ENCODE measurements at regions not wholly inside any gene's neighbourhood (a gene's known extent, or its start where the extent isn't known, plus 50 kb on each side); places are given as distances from the start of the nearest gene placed in this dataset.

GRCh38 chr20:51106011-51106410 is 83.1 kb upstream of the KCNG1 start:
- ChIA-PET CTCF (ENCODE audit: low intra/inter-chr PET ratio) (no interaction called here), POLR2A (no interaction called here)
- intact Hi-C loops (cut with micrococcal nuclease) (no loop called here), in situ Hi-C loops (cut with MboI) (no loop called here)
- no TSS peak for BruUV-seq (replicated peaks)
- no peaks in the 10 kb centered on the region for H3K4me1 ChIP-seq (replicated peaks in 1 of 2; ENCODE audit: control insufficient read depth in 2 of 2, insufficient read depth in 2 of 2, low read length in 2 of 2)
- no peak for ATAC-seq
- H3K27ac ChIP-seq (ENCODE audit: extremely low read depth, low read depth, low read length) = no peak overlapping the region
- no peak for FAIRE-seq
- no peaks in the 10 kb centered on the region for H3K9me1 ChIP-seq (ENCODE audit: control insufficient read depth, insufficient read depth, low read length)
- no peak overlapping the region for H2AFZ ChIP-seq (ENCODE audit: low read depth, low read length)
- no peak overlapping the region for H3K4me2 ChIP-seq (ENCODE audit: insufficient read depth, low read length)
- H3K36me3 ChIP-seq (ENCODE audit: control insufficient read depth, insufficient read depth, low read length) = no peaks in the 10 kb centered on the region
- no peaks in the 10 kb centered on the region for H3K9me3 ChIP-seq (replicated peaks; ENCODE audit: control insufficient read depth, insufficient read depth, low read depth, low read length)
- 4% methylated on average over 3 of the region's 3 CpGs for WGBS (ENCODE audit: insufficient coverage, low coverage, missing lambda C conversion rate)
- peaks cover 13 to 34% of the 10 kb centered on the region in 2 experiments for H3K27me3 ChIP-seq (ENCODE audit: control insufficient read depth in 2 of 2, insufficient read depth in 2 of 2, low read length in 2 of 2)
- H3K4me3 ChIP-seq = no peak overlapping the region
- H3K79me2 ChIP-seq (ENCODE audit: control insufficient read depth, insufficient read depth, low read length) = no peaks in the 10 kb centered on the region
- H3K9ac ChIP-seq (ENCODE audit: insufficient read depth in 1 of 2, low read depth in 2 of 2, low read length in 2 of 2) = no peak overlapping the region
- TF ChIP-seq MBD2 (IDR thresholded peaks at IDR 0.05; ENCODE audit: borderline replicate concordance, low read depth) = no peak
- TF ChIP-seq RHOXF2B (CRISPR knock-in tag; conservative IDR thresholded peaks at IDR 0.05) = no peak
- no peak for TF ChIP-seq BDP1 (IDR thresholded peaks at IDR 0.05; ENCODE audit: insufficient read depth, insufficient read length)
- TF ChIP-seq, protein P1, sequence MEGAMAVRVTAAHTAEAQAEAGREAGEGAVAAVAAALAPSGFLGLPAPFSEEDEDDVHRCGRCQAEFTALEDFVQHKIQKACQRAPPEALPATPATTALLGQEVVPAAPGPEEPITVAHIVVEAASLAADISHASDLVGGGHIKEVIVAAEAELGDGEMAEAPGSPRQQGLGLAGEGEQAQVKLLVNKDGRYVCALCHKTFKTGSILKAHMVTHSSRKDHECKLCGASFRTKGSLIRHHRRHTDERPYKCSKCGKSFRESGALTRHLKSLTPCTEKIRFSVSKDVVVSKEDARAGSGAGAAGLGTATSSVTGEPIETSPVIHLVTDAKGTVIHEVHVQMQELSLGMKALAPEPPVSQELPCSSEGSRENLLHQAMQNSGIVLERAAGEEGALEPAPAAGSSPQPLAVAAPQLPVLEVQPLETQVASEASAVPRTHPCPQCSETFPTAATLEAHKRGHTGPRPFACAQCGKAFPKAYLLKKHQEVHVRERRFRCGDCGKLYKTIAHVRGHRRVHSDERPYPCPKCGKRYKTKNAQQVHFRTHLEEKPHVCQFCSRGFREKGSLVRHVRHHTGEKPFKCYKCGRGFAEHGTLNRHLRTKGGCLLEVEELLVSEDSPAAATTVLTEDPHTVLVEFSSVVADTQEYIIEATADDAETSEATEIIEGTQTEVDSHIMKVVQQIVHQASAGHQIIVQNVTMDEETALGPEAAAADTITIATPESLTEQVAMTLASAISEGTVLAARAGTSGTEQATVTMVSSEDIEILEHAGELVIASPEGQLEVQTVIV (CRISPR knock-in tag; IDR thresholded peaks at IDR 0.05; ENCODE audit: borderline replicate concordance) = no peak
- no peak for TF ChIP-seq ZNF23 (CRISPR knock-in tag; IDR thresholded peaks at IDR 0.05)
- TF ChIP-seq, protein P2, sequence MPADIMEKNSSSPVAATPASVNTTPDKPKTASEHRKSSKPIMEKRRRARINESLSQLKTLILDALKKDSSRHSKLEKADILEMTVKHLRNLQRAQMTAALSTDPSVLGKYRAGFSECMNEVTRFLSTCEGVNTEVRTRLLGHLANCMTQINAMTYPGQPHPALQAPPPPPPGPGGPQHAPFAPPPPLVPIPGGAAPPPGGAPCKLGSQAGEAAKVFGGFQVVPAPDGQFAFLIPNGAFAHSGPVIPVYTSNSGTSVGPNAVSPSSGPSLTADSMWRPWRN (IDR thresholded peaks at IDR 0.05; ENCODE audit: low read depth) = no peak
- TF ChIP-seq, protein P3, sequence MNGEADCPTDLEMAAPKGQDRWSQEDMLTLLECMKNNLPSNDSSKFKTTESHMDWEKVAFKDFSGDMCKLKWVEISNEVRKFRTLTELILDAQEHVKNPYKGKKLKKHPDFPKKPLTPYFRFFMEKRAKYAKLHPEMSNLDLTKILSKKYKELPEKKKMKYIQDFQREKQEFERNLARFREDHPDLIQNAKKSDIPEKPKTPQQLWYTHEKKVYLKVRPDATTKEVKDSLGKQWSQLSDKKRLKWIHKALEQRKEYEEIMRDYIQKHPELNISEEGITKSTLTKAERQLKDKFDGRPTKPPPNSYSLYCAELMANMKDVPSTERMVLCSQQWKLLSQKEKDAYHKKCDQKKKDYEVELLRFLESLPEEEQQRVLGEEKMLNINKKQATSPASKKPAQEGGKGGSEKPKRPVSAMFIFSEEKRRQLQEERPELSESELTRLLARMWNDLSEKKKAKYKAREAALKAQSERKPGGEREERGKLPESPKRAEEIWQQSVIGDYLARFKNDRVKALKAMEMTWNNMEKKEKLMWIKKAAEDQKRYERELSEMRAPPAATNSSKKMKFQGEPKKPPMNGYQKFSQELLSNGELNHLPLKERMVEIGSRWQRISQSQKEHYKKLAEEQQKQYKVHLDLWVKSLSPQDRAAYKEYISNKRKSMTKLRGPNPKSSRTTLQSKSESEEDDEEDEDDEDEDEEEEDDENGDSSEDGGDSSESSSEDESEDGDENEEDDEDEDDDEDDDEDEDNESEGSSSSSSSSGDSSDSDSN (IDR thresholded peaks at IDR 0.05; ENCODE audit: borderline replicate concordance in 1 of 2, low read depth in 2 of 2, low read length in 2 of 2) = no peak
- no peak for TF ChIP-seq PCBP2 (IDR thresholded peaks at IDR 0.05; ENCODE audit: low read depth, low read length, poor library complexity, severe bottlenecking)
- TF ChIP-seq, protein P4, sequence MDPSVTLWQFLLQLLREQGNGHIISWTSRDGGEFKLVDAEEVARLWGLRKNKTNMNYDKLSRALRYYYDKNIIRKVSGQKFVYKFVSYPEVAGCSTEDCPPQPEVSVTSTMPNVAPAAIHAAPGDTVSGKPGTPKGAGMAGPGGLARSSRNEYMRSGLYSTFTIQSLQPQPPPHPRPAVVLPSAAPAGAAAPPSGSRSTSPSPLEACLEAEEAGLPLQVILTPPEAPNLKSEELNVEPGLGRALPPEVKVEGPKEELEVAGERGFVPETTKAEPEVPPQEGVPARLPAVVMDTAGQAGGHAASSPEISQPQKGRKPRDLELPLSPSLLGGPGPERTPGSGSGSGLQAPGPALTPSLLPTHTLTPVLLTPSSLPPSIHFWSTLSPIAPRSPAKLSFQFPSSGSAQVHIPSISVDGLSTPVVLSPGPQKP (CRISPR knock-in tag; IDR thresholded peaks at IDR 0.05) = no peak
- TF ChIP-seq PTRF (tag; IDR thresholded peaks at IDR 0.05) = no peak
- no peak for TF ChIP-seq TAF9B (IDR thresholded peaks at IDR 0.05; ENCODE audit: partially characterized antibody)
- TF ChIP-seq TSC22D4 (tag; IDR thresholded peaks at IDR 0.05) = no peak
- TF ChIP-seq CXXC5 (CRISPR knock-in tag; IDR thresholded peaks at IDR 0.05) = no peak
- H4K20me1 ChIP-seq (replicated peaks; ENCODE audit: control insufficient read depth, insufficient read depth, low read length) = no peaks in the 10 kb centered on the region; the same call in 1 of the 2 replicates
- DNase-seq (ENCODE audit: extremely low read depth in 1 of 4, low spot score in 3 of 4) = no peak

Measured in K562 (cell line).